ENCODE measurements at regions not wholly inside any gene's neighbourhood (a gene's known extent, or its start where the extent isn't known, plus 50 kb on each side); places are given as distances from the start of the nearest gene placed in this dataset.

- H3K4me3 ChIP-seq, result no peak overlapping the region
- no peak for DNase-seq
- WGBS, 2 donors, result 77 to 86% methylated on average over 7 of the region's 7 CpGs
- H3K9me3 ChIP-seq, result no peaks in the 10 kb centered on the region
- no peak overlapping the region for H3K27ac ChIP-seq
- no peaks in the 10 kb centered on the region for H3K4me1 ChIP-seq
- intact Hi-C loops (cut with DNase I; ENCODE audit: low total_unique reads), result no loop called here
- no peaks in the 10 kb centered on the region for H3K36me3 ChIP-seq (ENCODE audit: low read depth, missing control alignments)
- no peaks in the 10 kb centered on the region for H3K27me3 ChIP-seq
- TF ChIP-seq CTCF (IDR thresholded peaks at IDR 0.05), result no peak
- no peak for TF ChIP-seq POLR2A (IDR thresholded peaks at IDR 0.05)
These were observed 120.8 kb upstream of the CDCA7L start for GRCh38 chr7:22066522-22066921.

GRCh38 chr7:22064816-22065215 lies 119.1 kb upstream of the CDCA7L start:
- intact Hi-C loops (cut with DNase I; ENCODE audit: low total_unique reads), result no loop called here
- Histone ChIP-seq H3K4me1 (no peaks in the 10 kb centered on the region), H3K27me3 (no peaks in the 10 kb centered on the region), H3K4me3 (no peak overlapping the region), H3K36me3 (ENCODE audit: low read depth, missing control alignments) (no peaks in the 10 kb centered on the region), H3K27ac (no peak overlapping the region), H3K9me3 (no peaks in the 10 kb centered on the region)
- WGBS, 2 donors, result 76 to 79% methylated on average over 2 of the region's 2 CpGs
- TF ChIP-seq CTCF (IDR thresholded peaks at IDR 0.05), result no peak
- DNase-seq, result no peak

GRCh38 chr7:22061775-22062174 lies 116.1 kb upstream of the CDCA7L start:
- Histone ChIP-seq H3K4me3 (no peak overlapping the region), H3K9me3 (no peaks in the 10 kb centered on the region), H3K27me3 (no peaks in the 10 kb centered on the region), H3K4me1 (no peaks in the 10 kb centered on the region), H3K27ac (no peak overlapping the region), H3K36me3 (ENCODE audit: low read depth, missing control alignments) (no peaks in the 10 kb centered on the region)
- no peak for DNase-seq
- TF ChIP-seq POLR2A (IDR thresholded peaks at IDR 0.05) (no peak), CTCF (IDR thresholded peaks at IDR 0.05) (no peak)
- intact Hi-C loops (cut with DNase I; ENCODE audit: low total_unique reads), result no loop called here
- 71 to 81% methylated on average over 2 of the region's 2 CpGs for WGBS, 2 donors

- intact Hi-C loops (cut with DNase I; ENCODE audit: low total_unique reads), result no loop called here
- no peaks in the 10 kb centered on the region for H3K9me3 ChIP-seq
- H3K27me3 ChIP-seq, result no peaks in the 10 kb centered on the region
- no peak overlapping the region for H3K27ac ChIP-seq
- H3K36me3 ChIP-seq (ENCODE audit: low read depth, missing control alignments), result no peaks in the 10 kb centered on the region
- no peaks in the 10 kb centered on the region for H3K4me1 ChIP-seq
- no peak for TF ChIP-seq POLR2A (IDR thresholded peaks at IDR 0.05)
- TF ChIP-seq CTCF (IDR thresholded peaks at IDR 0.05), result no peak
- H3K4me3 ChIP-seq, result no peak overlapping the region
- 84 to 90% methylated on average over 3 of the region's 3 CpGs for WGBS, 2 donors
- no peak for DNase-seq
These were observed 115.2 kb upstream of the CDCA7L start for GRCh38 chr7:22060863-22061262.

- Histone ChIP-seq H3K4me3 (no peak overlapping the region), H3K36me3 (ENCODE audit: low read depth, missing control alignments) (no peaks in the 10 kb centered on the region), H3K27me3 (no peaks in the 10 kb centered on the region), H3K9me3 (no peaks in the 10 kb centered on the region), H3K27ac (no peak overlapping the region), H3K4me1 (no peaks in the 10 kb centered on the region)
- no peak for TF ChIP-seq CTCF (IDR thresholded peaks at IDR 0.05)
- TF ChIP-seq POLR2A (IDR thresholded peaks at IDR 0.05), result no peak
- intact Hi-C loops (cut with DNase I; ENCODE audit: low total_unique reads), result no loop called here
- no peak for DNase-seq
- 90 to 95% methylated on average over 1 of the region's 1 CpG for WGBS, 2 donors
These were observed 114.5 kb upstream of the CDCA7L start for GRCh38 chr7:22060197-22060596.

All from testis (tissue), 2 donors.